Adrenal gland (tissue), 9 donors: ENCODE measurements at regions not wholly inside any gene's neighbourhood (a gene's known extent, or its start where the extent isn't known, plus 50 kb on each side); places are given as distances from the start of the nearest gene placed in this dataset.
"Not testable (repeated sequence)": the region's sequence is repeated elsewhere in the genome, so short reads cannot be mapped to it uniquely, and the experiment has no call there.

Experiments
- DNase-seq, 7 donors: peaks; one replicate each; pipeline ENCODE4 v3.0.0-alpha.2; 2019 to 2020
- H3K27ac ChIP-seq, 5 donors: fragments of 200-600 bp; sonication (generic) in 4 of 5; 1 replicate in 3 of 5; 2 replicates in 2 of 5; pipeline versions ENCODE4 v1.5.1 to v1.8.0; 2016 to 2020; ENCODE audit warnings: mild to moderate bottlenecking in 1 of 5
- H3K27me3 ChIP-seq: fragments of 200-600 bp; 2 replicates; pipeline ENCODE4 v1.8.0; 2021
- H3K36me3 ChIP-seq, 2 donors: fragments of 200-600 bp; replicated peaks in 1 of 2; 1 replicate in 1 of 2; 2 replicates in 1 of 2; pipeline versions ENCODE4 v1.5.1 to v1.8.0; 2018 to 2022
- H3K4me1 ChIP-seq, 2 donors: fragments of 200-600 bp; replicated peaks in 1 of 2; 1 replicate in 1 of 2; 2 replicates in 1 of 2; pipeline versions ENCODE4 v1.5.1 to v1.8.0; 2018 to 2021
- H3K4me3 ChIP-seq, 4 donors: fragments of 200-600 bp; sonication (generic) in 3 of 4; one replicate each; pipeline ENCODE4 v1.5.1; 2016 to 2018
- H3K9me3 ChIP-seq, 3 donors: fragments of 200-600 bp; sonication (generic) in 1 of 3; replicated peaks in 1 of 3; 1 replicate in 2 of 3; 2 replicates in 1 of 3; pipeline versions ENCODE4 v1.5.1 to v1.8.0; 2016 to 2021
- CTCF ChIP-seq, 6 experiments: fragments of 450-650 bp in 4 of 6; fragments of 200-600 bp in 2 of 6; sonication (generic) in 1 of 6; IDR thresholded peaks; 1 replicate in 5 of 6; 2 replicates in 1 of 6; pipeline versions ENCODE4 v1.5.1 to v1.8.0; 2016 to 2021; ENCODE audit warnings: antibody characterized with exemption in 6 of 6, mild to moderate bottlenecking in 2 of 6, moderate library complexity in 1 of 6
- POLR2A ChIP-seq, 2 donors: fragments of 450-650 bp; IDR thresholded peaks; one replicate each; pipeline ENCODE4 v1.6.1; 2017; ENCODE audit warnings: antibody characterized with exemption in 2 of 2, mild to moderate bottlenecking in 2 of 2, moderate library complexity in 1 of 2
- WGBS, 4 donors: extraction: QIAGEN DNeasy Blood & Tissue Kit in 2 of 4; methylation state at CpG; one replicate each; pipeline versions ENCODE4 v1.1.5 to v1.1.7; 2013 to 2017; 5-methylcytosine and 5-hydroxymethylcytosine counted together
- intact Hi-C, 2 donors: fragments of 100-400 bp; cut with DNase I; formaldehyde crosslinking; loops; one replicate each; pipeline versions ENCODE4 v1.14.1 to v1.15.0; 2022 to 2023
- donor health status: healthy with polysubstance abuse.
- donor health status: Bipolar disorder and iron deficiency.
- donor health status: DM: yes; HTN: yes; CAD: no.
- donor health status: DM: no; HTN: no; CAD: no.
- donor health status: DM: no; HTN: no; CAD: no.

GRCh38 chr5:52139888-52140615 is 647.7 kb upstream of the ITGA1 start:
- intact Hi-C loops: no loop called here
- H3K36me3 ChIP-seq: no peaks in the 10 kb centered on the region
- DNase-seq: no peak
- no peak overlapping the region for H3K27ac ChIP-seq
- H3K4me1 ChIP-seq: no peaks in the 10 kb centered on the region
- H3K4me3 ChIP-seq: no peak overlapping the region
- no peaks in the 10 kb centered on the region for H3K27me3 ChIP-seq
- TF ChIP-seq POLR2A (IDR thresholded peaks at IDR 0.05): no peak
- no peak for TF ChIP-seq CTCF (IDR thresholded peaks at IDR 0.05)
- WGBS, 4 donors: 69 to 77% (median 71%) methylated on average over 3 of the region's 3 CpGs
- H3K9me3 ChIP-seq: no peaks in the 10 kb centered on the region

DNA sequence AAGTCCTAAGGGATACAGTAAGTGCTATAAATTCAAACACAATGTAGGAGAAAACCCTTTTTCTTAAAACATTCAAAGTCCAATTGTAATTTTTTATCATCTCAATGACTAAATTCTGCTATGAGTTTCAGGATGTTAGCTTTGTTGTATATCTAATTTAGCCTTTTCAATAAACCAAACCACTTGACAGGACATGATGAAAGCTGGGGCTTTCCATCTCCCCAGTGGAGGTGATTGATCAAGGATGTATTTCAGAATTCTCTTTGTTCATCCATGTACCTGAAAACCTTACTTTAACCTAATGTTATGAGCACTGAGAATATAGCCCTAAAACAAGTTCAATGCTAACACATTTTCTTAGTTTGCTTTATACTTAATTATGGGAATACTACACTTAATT is 639.0 kb upstream of the ITGA1 start:
- no peak for TF ChIP-seq POLR2A (IDR thresholded peaks at IDR 0.05)
- no peak for TF ChIP-seq CTCF (IDR thresholded peaks at IDR 0.05)
- no peaks in the 10 kb centered on the region for H3K4me1 ChIP-seq
- no peaks in the 10 kb centered on the region for H3K9me3 ChIP-seq
- intact Hi-C loops: no loop called here
- H3K27ac ChIP-seq: no peak overlapping the region
- no peaks in the 10 kb centered on the region for H3K27me3 ChIP-seq
- DNase-seq: no peak
- no peak overlapping the region for H3K4me3 ChIP-seq
- no peaks in the 10 kb centered on the region for H3K36me3 ChIP-seq

DNA sequence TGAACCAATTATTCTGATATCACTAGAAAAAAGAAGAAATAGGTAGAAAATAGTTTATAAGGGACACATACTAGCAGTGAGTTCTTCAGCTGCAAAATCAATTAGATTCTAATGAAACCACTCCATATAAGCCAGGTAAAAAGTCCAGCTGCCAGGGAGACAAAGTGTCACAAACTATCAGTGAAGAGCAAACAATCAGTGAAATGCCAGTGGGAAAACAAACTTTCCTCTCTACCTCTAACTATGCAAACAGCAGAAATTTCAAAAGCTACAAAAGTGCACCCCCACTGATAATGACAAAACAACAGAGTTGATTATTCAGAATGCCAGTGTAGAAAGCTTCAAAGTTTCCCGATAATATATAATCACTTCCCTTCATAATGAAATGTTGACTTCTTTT is 637.2 kb upstream of the ITGA1 start:
- Histone ChIP-seq H3K27ac (no peak overlapping the region), H3K9me3 (no peaks in the 10 kb centered on the region), H3K36me3 (no peaks in the 10 kb centered on the region), H3K4me1 (no peaks in the 10 kb centered on the region), H3K27me3 (no peaks in the 10 kb centered on the region), H3K4me3 (no peak overlapping the region)
- intact Hi-C loops: no loop called here
- WGBS, 4 donors: 83 to 93% (median 85%) methylated on average over 1 of the region's 1 CpG
- DNase-seq: no peak
- TF ChIP-seq POLR2A (IDR thresholded peaks at IDR 0.05): no peak
- TF ChIP-seq CTCF (IDR thresholded peaks at IDR 0.05): no peak

GRCh38 chr5:52156809-52157208 is 630.9 kb upstream of the ITGA1 start:
- not testable (repeated sequence) for H3K9me3 ChIP-seq
- WGBS, 4 donors: 33 to 73% (median 62%) methylated on average over 1 to 2 of the region's 2 CpGs

GRCh38 chr5:52165806-52166205 is 621.9 kb upstream of the ITGA1 start:
- H3K36me3 ChIP-seq, H3K4me3 ChIP-seq, intact Hi-C loops, DNase-seq, H3K9me3 ChIP-seq, H3K27me3 ChIP-seq, H3K4me1 ChIP-seq, H3K27ac ChIP-seq: not testable (repeated sequence)
- WGBS, 4 donors: 78 to 88% (median 85%) methylated on average over 3 of the region's 3 CpGs

More at GRCh38 chr5:52156809-52157208, 630.9 kb upstream of the ITGA1 start:
- DNase-seq, intact Hi-C loops, H3K27me3 ChIP-seq, H3K4me1 ChIP-seq, H3K27ac ChIP-seq, H3K4me3 ChIP-seq, H3K36me3 ChIP-seq: not testable (repeated sequence)
